ENCODE measurements at regions not wholly inside any gene's neighbourhood (a gene's known extent, or its start where the extent isn't known, plus 50 kb on each side); places are given as distances from the start of the nearest gene placed in this dataset.
"Not testable (repeated sequence)": the region's sequence is repeated elsewhere in the genome, so short reads cannot be mapped to it uniquely, and the experiment has no call there.

DNA sequence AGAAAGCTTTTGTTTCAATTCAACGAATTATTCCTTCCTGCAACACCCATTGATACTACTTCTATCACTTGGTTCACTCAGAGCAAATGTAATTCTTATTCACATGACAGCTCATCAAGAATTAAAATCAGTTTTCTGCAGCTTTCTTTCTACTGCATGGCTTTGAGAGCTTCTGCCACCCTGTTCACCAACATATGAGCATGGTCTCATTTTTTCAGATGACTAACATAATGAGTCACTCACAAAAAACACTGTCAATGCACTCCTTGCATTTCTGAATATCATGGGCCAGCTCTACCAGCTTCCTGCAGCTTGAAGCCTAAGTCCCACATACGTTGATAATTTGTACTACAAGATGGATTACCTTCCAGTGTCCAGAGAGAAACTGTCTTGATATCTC, 342.9 kb downstream of the LRATD1 start:
- TF ChIP-seq Cebpa-rat (IDR thresholded peaks at IDR 0.05), result no peak

DNA sequence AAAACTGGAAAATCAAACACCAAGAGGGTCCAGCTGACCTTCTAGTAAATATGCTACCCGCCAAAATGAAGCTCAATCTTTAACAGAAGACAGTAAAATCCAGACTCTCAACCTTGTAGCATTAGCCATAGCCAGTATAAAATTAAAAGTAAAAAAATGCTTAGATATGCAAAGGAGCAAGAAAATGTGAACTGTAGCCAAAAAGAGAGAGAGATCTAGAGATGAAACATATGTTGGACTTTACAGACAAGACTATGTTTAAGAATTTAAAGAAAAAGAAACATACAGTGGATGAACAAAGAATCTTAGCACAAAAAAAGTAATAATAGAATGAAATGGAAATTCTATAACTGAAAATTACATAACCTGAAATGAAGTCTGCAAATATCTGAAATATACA, 344.5 kb downstream of the LRATD1 start:
- Histone ChIP-seq H4K20me1 (no peaks in the 10 kb centered on the region), H3K4me3 (no peak overlapping the region)
- no peak for TF ChIP-seq Cebpa-rat (IDR thresholded peaks at IDR 0.05)

More for the DNA sequence above, 342.9 kb downstream of the LRATD1 start:
- Histone ChIP-seq H3K27me3 (no peaks in the 10 kb centered on the region), H3K4me3 (no peak overlapping the region), H3K9me3 (replicated peaks in 1 of 11) (no peaks in the 10 kb centered on the region), H3K4me1 (no peaks in the 10 kb centered on the region), H3K9ac (no peak overlapping the region), H3K36me3 (no peaks in the 10 kb centered on the region), H4K20me1 (no peaks in the 10 kb centered on the region), H3K27ac (no peak overlapping the region), H3K4me2 (no peak overlapping the region)

DNA sequence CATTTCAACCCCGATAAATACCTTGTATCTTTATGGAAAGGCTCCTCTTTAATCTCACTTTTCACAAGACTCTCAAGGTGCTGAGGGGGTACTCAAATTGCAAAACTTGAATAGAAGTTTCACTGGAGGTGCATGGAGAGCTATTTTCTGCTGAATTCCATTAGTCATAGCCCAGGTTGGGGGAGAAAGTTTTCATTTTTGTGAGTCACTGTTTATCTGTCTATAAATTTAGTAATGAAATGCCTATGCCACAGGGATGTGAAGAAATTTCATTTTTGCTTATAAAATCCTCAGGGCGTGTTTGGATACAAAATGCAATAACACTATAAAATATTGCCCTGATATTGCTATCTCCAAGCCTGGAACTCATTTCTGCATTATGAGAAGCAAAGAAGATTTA, 346.3 kb downstream of the LRATD1 start:
- Histone ChIP-seq H3K4me2 (no peak overlapping the region), H4K20me1 (no peaks in the 10 kb centered on the region), H3K27me3 (no peaks in the 10 kb centered on the region), H3K36me3 (no peaks in the 10 kb centered on the region), H3K9me3 (replicated peaks in 1 of 11) (no peaks in the 10 kb centered on the region), H3K27ac (no peak overlapping the region), H3K4me1 (peaks cover 0 to 6% (median 0%) of the 10 kb centered on the region in 10 experiments; a peak in 4 of 20 replicates), H3K4me3 (no peak overlapping the region), H3K9ac (no peak overlapping the region)
- no peak for TF ChIP-seq Cebpa-rat (IDR thresholded peaks at IDR 0.05)

More for the DNA sequence above, 344.5 kb downstream of the LRATD1 start:
- Histone ChIP-seq H3K27me3 (no peaks in the 10 kb centered on the region), H3K27ac (no peak overlapping the region), H3K4me2 (no peak overlapping the region), H3K9me3 (replicated peaks in 1 of 11) (no peaks in the 10 kb centered on the region), H3K36me3 (no peaks in the 10 kb centered on the region), H3K9ac (no peak overlapping the region), H3K4me1 (peaks cover 0 to 5% (median 0%) of the 10 kb centered on the region in 10 experiments; a peak in 4 of 20 replicates)

DNA sequence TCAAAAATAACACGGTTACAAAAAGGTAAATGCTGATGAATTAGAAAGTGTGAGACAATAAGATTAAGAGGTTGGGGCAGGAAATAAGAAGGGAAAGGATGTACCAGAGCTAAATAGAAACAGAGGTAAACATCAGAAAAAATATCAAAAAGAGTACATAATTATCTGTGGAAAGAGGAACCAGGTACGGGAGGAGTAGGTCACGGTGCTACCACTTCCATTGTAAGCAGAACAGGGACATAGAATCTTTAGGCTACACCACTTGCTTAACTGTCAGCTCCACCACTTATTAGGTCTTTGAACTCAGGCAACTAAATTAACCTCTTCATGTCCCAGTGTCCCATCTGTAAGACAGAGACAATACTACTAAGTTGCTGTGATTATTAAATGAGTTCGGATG, 350.3 kb downstream of the LRATD1 start:
- no peaks in the 10 kb centered on the region for H4K20me1 ChIP-seq
- no peaks in the 10 kb centered on the region for H3K9me3 ChIP-seq (replicated peaks in 1 of 11)
- peaks cover 0 to 6% (median 0%) of the 10 kb centered on the region in 10 experiments; a peak in 4 of 20 replicates for H3K4me1 ChIP-seq
- H3K4me3 ChIP-seq, result no peak overlapping the region
- H3K36me3 ChIP-seq, result no peaks in the 10 kb centered on the region
- H3K9ac ChIP-seq, result no peak overlapping the region
- no peaks in the 10 kb centered on the region for H3K27me3 ChIP-seq
- no peak overlapping the region for H3K4me2 ChIP-seq
- no peak overlapping the region for H3K27ac ChIP-seq
- TF ChIP-seq Cebpa-rat (IDR thresholded peaks at IDR 0.05), result no peak

DNA sequence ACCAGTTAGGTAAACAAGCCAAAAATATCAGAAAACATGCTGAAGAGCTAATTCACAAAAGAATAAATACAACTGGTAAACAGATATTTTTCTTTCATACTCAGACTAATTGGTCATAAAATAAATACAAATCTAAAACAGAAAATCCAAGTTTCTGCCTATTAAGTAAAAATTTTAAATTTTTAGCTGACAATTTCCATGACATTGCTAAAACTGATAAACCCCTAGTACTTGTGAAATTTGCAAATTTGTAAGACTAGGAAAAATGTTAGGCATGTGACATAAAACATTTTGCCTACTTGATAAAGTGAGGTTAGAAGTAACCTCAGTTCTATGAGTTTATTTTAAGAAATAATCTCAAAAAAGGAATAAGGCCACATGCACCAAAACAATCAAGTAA, 356.1 kb downstream of the LRATD1 start:
- no peaks in the 10 kb centered on the region for H3K36me3 ChIP-seq
- H3K9ac ChIP-seq, result no peak overlapping the region
- no peak overlapping the region for H3K27ac ChIP-seq
- H3K9me3 ChIP-seq (replicated peaks in 1 of 11), result no peaks in the 10 kb centered on the region
- no peak overlapping the region for H3K4me3 ChIP-seq
- H4K20me1 ChIP-seq, result no peaks in the 10 kb centered on the region
- no peaks in the 10 kb centered on the region for H3K4me1 ChIP-seq
- TF ChIP-seq Cebpa-rat (IDR thresholded peaks at IDR 0.05), result no peak
- H3K4me2 ChIP-seq, result no peak overlapping the region
- no peaks in the 10 kb centered on the region for H3K27me3 ChIP-seq

DNA sequence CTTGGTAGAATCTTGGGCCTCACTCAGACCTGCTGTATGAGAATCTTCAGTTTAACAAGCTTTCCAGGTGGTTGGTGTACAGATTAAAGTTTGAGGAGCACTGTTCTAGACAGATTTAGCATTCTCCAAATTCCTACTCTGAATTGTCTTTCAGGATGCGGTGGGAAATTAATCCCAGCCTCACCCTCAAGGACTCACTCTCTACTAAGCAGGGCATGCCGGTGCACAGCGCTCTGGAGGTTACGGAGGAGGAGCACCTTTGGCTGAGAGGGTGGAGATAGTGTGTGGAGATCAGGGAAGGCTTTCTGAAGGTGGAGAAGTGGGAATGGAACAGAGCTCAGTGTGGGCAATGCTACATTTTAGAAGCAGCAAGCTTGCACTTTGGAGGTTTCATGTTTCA, 359.2 kb downstream of the LRATD1 start:
- Histone ChIP-seq H3K36me3 (no peaks in the 10 kb centered on the region), H3K9me3 (replicated peaks in 1 of 11) (no peaks in the 10 kb centered on the region), H3K4me3 (no peak overlapping the region), H3K9ac (no peak overlapping the region), H3K27me3 (no peaks in the 10 kb centered on the region), H3K4me2 (no peak overlapping the region), H3K4me1 (no peaks in the 10 kb centered on the region), H3K27ac (no peak overlapping the region), H4K20me1 (no peaks in the 10 kb centered on the region)
- TF ChIP-seq Cebpa-rat (IDR thresholded peaks at IDR 0.05), result no peak

DNA sequence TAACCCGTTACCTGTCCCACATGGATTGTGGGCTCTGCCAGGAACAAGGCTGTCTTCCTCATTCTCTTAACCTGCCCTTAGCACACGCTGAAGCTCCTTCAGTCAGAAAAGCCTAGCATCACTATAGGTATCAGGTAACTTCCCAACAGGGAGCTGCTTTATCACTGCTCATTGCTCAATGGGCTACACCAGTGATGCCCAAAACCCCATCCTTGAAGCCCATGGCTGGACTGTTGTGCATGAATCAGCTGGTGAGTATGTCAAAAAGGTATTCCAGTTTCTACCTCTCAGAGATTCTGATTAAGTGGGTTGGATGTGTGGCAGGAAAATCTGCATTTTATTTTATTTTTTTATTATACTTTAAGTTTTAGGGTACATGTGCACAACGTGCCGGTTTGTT, 362.2 kb downstream of the LRATD1 start:
- no peak overlapping the region for H3K27ac ChIP-seq
- H3K27me3 ChIP-seq, result no peaks in the 10 kb centered on the region
- no peaks in the 10 kb centered on the region for H4K20me1 ChIP-seq
- no peak overlapping the region for H3K9ac ChIP-seq
- H3K4me1 ChIP-seq, result no peaks in the 10 kb centered on the region
- H3K36me3 ChIP-seq, result no peaks in the 10 kb centered on the region
- H3K9me3 ChIP-seq (replicated peaks in 1 of 11), result no peaks in the 10 kb centered on the region
- TF ChIP-seq Cebpa-rat (IDR thresholded peaks at IDR 0.05), result no peak
- no peak overlapping the region for H3K4me2 ChIP-seq
- H3K4me3 ChIP-seq, result no peak overlapping the region

DNA sequence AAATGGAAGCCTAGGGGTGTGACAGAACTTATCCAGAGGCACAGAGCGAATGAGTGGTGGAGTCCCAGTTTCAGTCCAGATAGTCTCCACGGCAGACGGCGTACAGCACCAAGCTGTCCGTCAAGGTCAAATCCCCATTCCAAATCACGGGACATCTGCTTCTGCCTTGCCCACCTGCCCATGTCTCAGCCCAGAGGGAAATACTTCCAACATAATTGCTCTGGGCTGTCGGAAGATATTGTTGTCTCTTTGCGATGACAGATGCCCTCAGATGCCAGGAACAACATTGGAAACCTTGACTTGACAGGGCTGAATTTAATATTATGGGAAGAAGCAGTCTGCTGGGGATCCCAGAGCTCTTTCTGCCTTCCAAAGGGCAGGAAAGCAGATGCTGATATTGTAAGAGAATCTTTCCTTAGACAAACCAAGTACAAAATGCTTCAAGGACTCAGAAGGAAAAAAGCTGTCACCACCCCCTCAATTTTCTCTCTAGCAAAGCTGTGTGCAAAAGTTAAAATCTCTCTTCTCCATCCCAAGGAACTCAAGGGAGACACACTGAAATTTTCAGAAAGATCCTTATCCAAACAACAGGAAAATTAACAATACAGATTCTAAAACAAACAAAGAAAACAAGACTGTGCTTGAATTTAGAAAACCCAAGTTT, 364.0 kb downstream of the LRATD1 start:
- H3K9me3 ChIP-seq (replicated peaks in 1 of 11), result no peaks in the 10 kb centered on the region
- H3K36me3 ChIP-seq, result no peaks in the 10 kb centered on the region

DNA sequence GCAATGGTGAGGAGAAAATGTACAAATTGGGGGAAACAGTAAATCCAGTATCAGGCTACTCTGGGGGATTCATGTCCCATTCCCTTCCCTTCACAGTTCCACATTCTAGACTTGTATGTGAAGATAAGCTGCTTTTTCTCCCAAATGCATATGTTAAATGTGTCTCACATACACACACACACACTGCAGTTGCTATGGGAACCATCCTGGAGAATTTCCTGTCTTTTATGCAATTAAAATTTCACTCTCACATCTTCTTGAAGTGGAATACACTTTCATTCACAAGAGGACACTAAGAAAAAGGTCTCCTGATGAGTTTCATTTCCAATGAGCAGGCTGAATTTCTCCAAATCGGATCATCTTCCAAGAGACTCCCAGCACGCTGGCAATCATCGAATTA, 366.0 kb downstream of the LRATD1 start:
- H3K9me3 ChIP-seq (replicated peaks in 1 of 11), result peaks cover 0 to 4% (median 0%) of the 10 kb centered on the region in 11 experiments; a peak in 1 of 22 replicates
- H3K27me3 ChIP-seq, result no peaks in the 10 kb centered on the region
- H3K4me3 ChIP-seq, result no peak overlapping the region
- no peaks in the 10 kb centered on the region for H3K4me1 ChIP-seq
- no peak overlapping the region for H3K27ac ChIP-seq
- no peak for TF ChIP-seq Cebpa-rat (IDR thresholded peaks at IDR 0.05)
- no peak overlapping the region for H3K4me2 ChIP-seq
- H3K36me3 ChIP-seq, result no peaks in the 10 kb centered on the region
- H4K20me1 ChIP-seq, result no peaks in the 10 kb centered on the region
- H3K9ac ChIP-seq, result no peak overlapping the region

More for the DNA sequence above, 364.0 kb downstream of the LRATD1 start:
- Histone ChIP-seq H3K4me1 (no peaks in the 10 kb centered on the region), H3K27ac (no peak overlapping the region), H3K4me2 (no peak overlapping the region), H3K9ac (no peak overlapping the region), H4K20me1 (no peaks in the 10 kb centered on the region), H3K4me3 (no peak overlapping the region), H3K27me3 (no peaks in the 10 kb centered on the region)
- no peak for TF ChIP-seq Cebpa-rat (IDR thresholded peaks at IDR 0.05)

DNA sequence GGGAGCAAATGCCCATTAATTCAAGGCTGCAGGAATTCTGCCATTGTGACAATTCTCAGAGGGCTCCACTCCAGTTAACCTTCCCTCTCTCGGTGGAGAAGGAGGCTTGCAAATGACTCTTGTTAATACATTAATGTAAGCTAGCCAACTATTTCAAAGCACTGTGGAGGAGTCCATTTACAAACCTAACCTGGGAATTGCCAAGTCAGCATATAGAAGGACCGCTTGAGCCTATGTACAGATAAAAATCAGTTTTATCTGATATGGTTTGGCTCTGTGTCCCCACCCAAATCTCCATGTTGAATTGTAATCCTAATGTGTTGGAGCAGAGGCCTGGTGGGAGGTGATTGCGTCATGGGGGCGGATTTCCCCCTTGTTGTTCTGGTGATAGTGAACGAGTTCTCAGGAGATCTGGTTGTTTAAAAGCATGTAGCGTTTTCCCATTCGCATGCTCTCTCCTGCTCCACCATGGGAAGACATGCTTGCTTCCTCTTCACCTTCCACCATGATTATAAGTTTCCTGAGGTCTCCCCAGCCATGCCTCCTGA, 366.7 kb downstream of the LRATD1 start:
- Histone ChIP-seq H3K4me1 (no peaks in the 10 kb centered on the region), H3K36me3 (no peaks in the 10 kb centered on the region), H4K20me1 (no peaks in the 10 kb centered on the region), H3K4me2 (no peak overlapping the region), H3K4me3 (no peak overlapping the region), H3K9me3 (replicated peaks in 1 of 11) (peaks cover 0 to 4% (median 0%) of the 10 kb centered on the region in 11 experiments; a peak in 1 of 22 replicates), H3K27ac (no peak overlapping the region), H3K27me3 (no peaks in the 10 kb centered on the region), H3K9ac (no peak overlapping the region)
- TF ChIP-seq Cebpa-rat (IDR thresholded peaks at IDR 0.05), result peak in 1 of 11 experiments; percentile 33; a peak in 1 of 22 replicates

DNA sequence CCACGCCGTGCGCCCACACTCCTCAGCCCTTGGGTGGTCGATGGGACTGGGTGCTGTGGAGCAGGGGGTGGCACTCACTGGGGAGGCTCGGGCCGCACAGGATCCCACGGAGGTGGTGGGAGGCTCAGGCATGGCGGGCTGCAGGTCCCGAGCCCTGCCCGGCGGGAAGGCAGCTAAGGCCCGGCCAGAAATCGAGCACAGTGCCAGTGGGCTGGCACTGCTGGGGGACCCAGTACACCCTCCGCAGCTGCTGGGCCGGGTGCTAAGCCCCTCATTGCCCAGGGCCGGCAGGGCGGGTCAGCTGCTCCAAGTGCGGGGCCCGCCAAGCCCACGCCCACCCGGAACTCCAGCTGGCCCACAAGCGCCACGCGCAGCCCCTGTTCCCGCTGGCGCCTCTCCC, 370.0 kb downstream of the LRATD1 start:
- H3K27ac ChIP-seq; H3K9ac ChIP-seq; H3K4me2 ChIP-seq; H3K36me3 ChIP-seq; H3K9me3 ChIP-seq (replicated peaks in 1 of 11); H3K4me3 ChIP-seq; H3K4me1 ChIP-seq; H3K27me3 ChIP-seq; H4K20me1 ChIP-seq: not testable (repeated sequence)
